Parathyroid adenoma (tissue), 2 donors: ENCODE measurements at regions not wholly inside any gene's neighbourhood (a gene's known extent, or its start where the extent isn't known, plus 50 kb on each side); places are given as distances from the start of the nearest gene placed in this dataset.

Experiments used
- H2AFZ ChIP-seq: fragments of 300-600 bp; sonication (generic); one replicate; pipeline ENCODE4 v1.7.0; 2017; ENCODE audit warnings: antibody characterized with exemption, mild to moderate bottlenecking
- H3K27ac ChIP-seq: fragments of 300-600 bp; sonication (generic); one replicate; pipeline ENCODE4 v1.7.0; 2017
- H3K27me3 ChIP-seq: fragments of 300-600 bp; sonication (generic); one replicate; pipeline ENCODE4 v1.7.0; 2017; ENCODE audit warnings: low read length; ENCODE audit not compliant: control insufficient read depth, insufficient read depth
- H3K36me3 ChIP-seq: fragments of 300-600 bp; sonication (generic); one replicate; pipeline ENCODE4 v1.7.0; 2017; ENCODE audit warnings: low read length; ENCODE audit not compliant: control insufficient read depth, insufficient read depth
- H3K4me1 ChIP-seq: fragments of 300-600 bp; sonication (generic); one replicate; pipeline ENCODE4 v1.7.0; 2017; ENCODE audit warnings: control low read depth
- H3K4me2 ChIP-seq: fragments of 300-600 bp; sonication (generic); one replicate; pipeline ENCODE4 v1.7.0; 2017; ENCODE audit warnings: low read length
- H3K4me3 ChIP-seq: fragments of 300-600 bp; sonication (generic); one replicate; pipeline ENCODE4 v1.7.0; 2017; ENCODE audit warnings: low read depth, low read length
- H3K79me2 ChIP-seq: fragments of 300-600 bp; sonication (generic); one replicate; pipeline ENCODE4 v1.7.0; 2017; ENCODE audit warnings: control low read depth
- H3K9ac ChIP-seq: fragments of 300-600 bp; sonication (generic); one replicate; pipeline ENCODE4 v1.7.0; 2017; ENCODE audit warnings: mild to moderate bottlenecking
- H3K9me3 ChIP-seq: fragments of 300-600 bp; sonication (generic); one replicate; pipeline ENCODE4 v1.7.0; 2017; ENCODE audit warnings: low read length; ENCODE audit not compliant: control insufficient read depth
- TF ChIP-seq, protein P1 (sequence below): fragments of 300-600 bp; sonication (generic); IDR thresholded peaks from one replicate; pipeline ENCODE4 v1.7.0; 2017; ENCODE audit warnings: antibody characterized with exemption, mild to moderate bottlenecking
- donor health status: primary hyperparathyroidism.

DNA sequence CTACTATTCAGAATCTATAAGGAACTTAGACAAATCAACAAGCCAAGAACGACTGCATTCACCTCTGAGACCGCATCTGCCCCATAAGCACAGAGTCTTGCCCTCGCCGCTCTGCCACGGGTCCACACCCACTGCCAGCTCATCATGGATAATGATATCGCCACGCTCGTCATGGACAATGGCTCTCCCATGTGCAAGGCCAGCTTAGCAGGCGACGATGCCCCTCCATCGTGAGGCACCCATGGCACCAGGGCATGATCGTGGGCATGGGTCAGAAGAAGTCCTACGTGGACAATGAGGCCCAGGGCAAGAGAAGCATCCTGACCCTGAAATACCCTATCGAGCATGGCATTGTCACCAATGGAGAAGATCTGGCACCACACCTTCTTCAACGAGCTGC, 92.1 kb upstream of the FXR1 start:
- Histone ChIP-seq H3K4me2 (no peak overlapping the region), H3K27me3 (no peaks in the 10 kb centered on the region), H2AFZ (no peak overlapping the region), H3K4me3 (no peak overlapping the region), H3K27ac (no peak overlapping the region), H3K9ac (no peak overlapping the region), H3K79me2 (no peaks in the 10 kb centered on the region), H3K9me3 (no peaks in the 10 kb centered on the region), H3K36me3 (no peaks in the 10 kb centered on the region), H3K4me1 (no peaks in the 10 kb centered on the region)
- TF ChIP-seq, protein P1, sequence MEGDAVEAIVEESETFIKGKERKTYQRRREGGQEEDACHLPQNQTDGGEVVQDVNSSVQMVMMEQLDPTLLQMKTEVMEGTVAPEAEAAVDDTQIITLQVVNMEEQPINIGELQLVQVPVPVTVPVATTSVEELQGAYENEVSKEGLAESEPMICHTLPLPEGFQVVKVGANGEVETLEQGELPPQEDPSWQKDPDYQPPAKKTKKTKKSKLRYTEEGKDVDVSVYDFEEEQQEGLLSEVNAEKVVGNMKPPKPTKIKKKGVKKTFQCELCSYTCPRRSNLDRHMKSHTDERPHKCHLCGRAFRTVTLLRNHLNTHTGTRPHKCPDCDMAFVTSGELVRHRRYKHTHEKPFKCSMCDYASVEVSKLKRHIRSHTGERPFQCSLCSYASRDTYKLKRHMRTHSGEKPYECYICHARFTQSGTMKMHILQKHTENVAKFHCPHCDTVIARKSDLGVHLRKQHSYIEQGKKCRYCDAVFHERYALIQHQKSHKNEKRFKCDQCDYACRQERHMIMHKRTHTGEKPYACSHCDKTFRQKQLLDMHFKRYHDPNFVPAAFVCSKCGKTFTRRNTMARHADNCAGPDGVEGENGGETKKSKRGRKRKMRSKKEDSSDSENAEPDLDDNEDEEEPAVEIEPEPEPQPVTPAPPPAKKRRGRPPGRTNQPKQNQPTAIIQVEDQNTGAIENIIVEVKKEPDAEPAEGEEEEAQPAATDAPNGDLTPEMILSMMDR: no peak

DNA sequence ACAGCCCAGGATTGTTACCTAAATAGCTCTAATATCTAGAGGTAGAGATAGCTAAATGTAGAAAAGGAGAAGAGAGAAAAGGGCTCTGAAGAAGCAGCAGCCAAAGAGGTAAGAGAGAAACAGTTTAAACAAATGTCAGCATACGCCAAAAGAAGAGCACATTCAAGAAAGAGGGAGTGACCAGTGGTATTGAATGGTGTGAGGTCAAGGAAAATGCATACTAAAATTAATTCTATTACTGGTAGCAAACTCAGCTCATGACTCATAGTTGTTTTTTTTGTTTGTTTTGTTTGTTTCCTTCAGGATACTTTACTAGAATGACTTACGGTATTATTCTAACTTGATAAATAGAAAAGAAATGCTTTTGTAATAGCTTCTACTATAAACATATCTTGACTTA, 86.5 kb upstream of the FXR1 start:
- Histone ChIP-seq H3K4me2 (no peak overlapping the region), H3K36me3 (no peaks in the 10 kb centered on the region), H3K4me3 (no peak overlapping the region), H3K9me3 (no peaks in the 10 kb centered on the region), H3K27me3 (no peaks in the 10 kb centered on the region), H3K4me1 (no peaks in the 10 kb centered on the region), H3K9ac (no peak overlapping the region), H3K79me2 (no peaks in the 10 kb centered on the region), H2AFZ (no peak overlapping the region), H3K27ac (no peak overlapping the region)
- TF ChIP-seq, protein P1: no peak

DNA sequence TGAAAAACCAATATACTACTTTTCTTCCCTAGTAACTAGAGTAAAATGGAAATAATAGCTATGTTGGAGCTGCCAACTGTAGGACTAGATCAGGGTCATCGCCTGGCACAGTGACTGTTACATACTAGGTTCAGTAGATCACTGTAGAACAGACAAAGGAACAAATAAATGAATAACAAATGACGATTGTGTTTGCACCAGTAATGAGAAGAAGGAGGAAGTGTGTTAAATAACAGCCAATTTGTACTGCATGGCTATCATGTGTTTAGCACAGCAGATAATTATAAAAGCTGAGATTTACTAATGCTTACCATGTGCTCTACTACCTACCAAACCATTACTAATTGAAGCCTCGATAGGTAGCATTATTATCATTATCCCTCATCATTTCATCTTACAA, 85.3 kb upstream of the FXR1 start:
- Histone ChIP-seq H3K9ac (no peak overlapping the region), H3K4me1 (no peaks in the 10 kb centered on the region), H3K9me3 (no peaks in the 10 kb centered on the region), H3K4me2 (no peak overlapping the region), H3K36me3 (no peaks in the 10 kb centered on the region), H2AFZ (no peak overlapping the region), H3K4me3 (no peak overlapping the region), H3K79me2 (no peaks in the 10 kb centered on the region), H3K27me3 (no peaks in the 10 kb centered on the region), H3K27ac (no peak overlapping the region)
- TF ChIP-seq, protein P1: no peak

DNA sequence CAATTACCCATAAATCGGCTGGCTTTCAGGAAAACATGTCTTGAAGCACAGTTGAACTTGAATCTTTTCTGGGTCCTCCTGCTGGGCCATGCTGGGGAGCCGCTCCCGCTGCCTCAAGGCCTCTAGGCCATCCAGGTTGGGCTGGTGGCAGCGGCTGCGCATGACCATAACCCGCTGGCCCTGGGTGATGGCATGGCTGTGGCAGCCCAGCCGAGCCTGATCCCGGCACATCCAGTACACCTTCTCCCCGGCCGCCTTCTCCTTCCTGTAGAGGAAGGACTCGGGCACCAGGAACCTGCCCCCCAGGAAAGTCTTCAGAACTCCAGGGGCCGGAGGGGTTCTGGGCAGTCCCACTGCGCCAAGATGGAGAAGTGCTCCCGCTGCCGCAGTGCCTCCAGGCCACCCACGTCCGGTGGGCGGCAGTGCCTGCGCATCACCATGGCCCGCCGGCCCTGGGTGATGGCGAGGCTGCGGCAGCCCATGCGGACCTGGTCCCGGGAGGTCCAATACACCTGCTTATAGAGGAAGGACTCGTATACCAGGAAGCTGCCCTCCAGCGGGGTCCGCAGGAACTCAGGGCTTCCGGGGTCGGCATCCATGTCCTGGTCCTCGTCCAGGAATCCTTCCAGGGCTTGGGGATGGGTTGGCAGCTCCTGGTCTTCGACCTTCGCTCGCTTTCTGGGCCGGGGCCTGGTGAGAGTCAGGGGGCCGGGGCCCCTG, 84.3 kb upstream of the FXR1 start:
- Histone ChIP-seq H2AFZ (no peak overlapping the region), H3K4me2 (no peak overlapping the region), H3K79me2 (no peaks in the 10 kb centered on the region), H3K27me3 (no peaks in the 10 kb centered on the region), H3K4me1 (no peaks in the 10 kb centered on the region), H3K4me3 (no peak overlapping the region), H3K9ac (no peak overlapping the region), H3K36me3 (no peaks in the 10 kb centered on the region), H3K9me3 (no peaks in the 10 kb centered on the region), H3K27ac (no peak overlapping the region)
- TF ChIP-seq, protein P1: no peak
